EL (cell line): ENCODE measurements at regions not wholly inside any gene's neighbourhood (a gene's known extent, or its start where the extent isn't known, plus 50 kb on each side); places are given as distances from the start of the nearest gene placed in this dataset.
"Not testable (repeated sequence)": the region's sequence is repeated elsewhere in the genome, so short reads cannot be mapped to it uniquely, and the experiment has no call there.

ENCODE experiments used
- DNase-seq: peaks from one replicate; pipeline ENCODE4 v3.0.0-alpha.2; 2016

GRCh38 chr19:37303591-37304171, 67.2 kb upstream of the ZNF527 start:
- DNase-seq = no peak

- no peak for DNase-seq
These were observed 66.6 kb upstream of the ZNF527 start for GRCh38 chr19:37304190-37304883.

- DNase-seq = no peak
These were observed 66.0 kb upstream of the ZNF527 start for GRCh38 chr19:37304884-37305255.

GRCh38 chr19:37306383-37306963, 64.4 kb upstream of the ZNF527 start:
- DNase-seq = no peak

- no peak for DNase-seq
These were observed 60.9 kb upstream of the ZNF527 start for GRCh38 chr19:37309834-37310575.

- DNase-seq = peak; percentile 54
These were observed 58.2 kb upstream of the ZNF527 start for GRCh38 chr19:37312531-37313334.

- DNase-seq = no peak
These were observed 57.6 kb upstream of the ZNF527 start for GRCh38 chr19:37313335-37313627.

GRCh38 chr19:37317403-37318209, 53.3 kb upstream of the ZNF527 start:
- DNase-seq = peak; percentile 99

- DNase-seq = not testable (repeated sequence)
These were observed 49.9 kb upstream of the ZNF527 start for GRCh38 chr19:37320988-37321387.
